ENCODE measurements at regions not wholly inside any gene's neighbourhood (a gene's known extent, or its start where the extent isn't known, plus 50 kb on each side); places are given as distances from the start of the nearest gene placed in this dataset.

DNA sequence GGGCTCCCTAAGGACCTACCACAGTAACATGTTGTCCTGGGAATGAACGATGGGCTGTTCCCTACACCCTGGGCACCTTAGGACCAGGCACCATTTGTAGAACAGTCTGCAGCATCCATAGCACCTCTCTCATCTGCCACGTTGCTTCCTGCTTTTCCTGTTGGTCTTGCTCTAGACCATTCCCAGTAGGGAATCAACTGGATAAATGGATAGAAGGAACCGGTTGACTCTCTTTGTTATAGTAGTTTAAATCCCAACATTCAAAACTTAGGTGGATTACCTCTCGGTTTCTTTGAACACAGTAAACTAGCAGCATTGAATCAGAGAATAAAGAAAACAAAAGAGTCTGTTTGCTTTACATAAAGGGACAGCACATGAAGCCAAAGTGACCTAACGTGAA lies 159.1 kb downstream of the HS3ST3B1 start:
- TF ChIP-seq, protein P1, sequence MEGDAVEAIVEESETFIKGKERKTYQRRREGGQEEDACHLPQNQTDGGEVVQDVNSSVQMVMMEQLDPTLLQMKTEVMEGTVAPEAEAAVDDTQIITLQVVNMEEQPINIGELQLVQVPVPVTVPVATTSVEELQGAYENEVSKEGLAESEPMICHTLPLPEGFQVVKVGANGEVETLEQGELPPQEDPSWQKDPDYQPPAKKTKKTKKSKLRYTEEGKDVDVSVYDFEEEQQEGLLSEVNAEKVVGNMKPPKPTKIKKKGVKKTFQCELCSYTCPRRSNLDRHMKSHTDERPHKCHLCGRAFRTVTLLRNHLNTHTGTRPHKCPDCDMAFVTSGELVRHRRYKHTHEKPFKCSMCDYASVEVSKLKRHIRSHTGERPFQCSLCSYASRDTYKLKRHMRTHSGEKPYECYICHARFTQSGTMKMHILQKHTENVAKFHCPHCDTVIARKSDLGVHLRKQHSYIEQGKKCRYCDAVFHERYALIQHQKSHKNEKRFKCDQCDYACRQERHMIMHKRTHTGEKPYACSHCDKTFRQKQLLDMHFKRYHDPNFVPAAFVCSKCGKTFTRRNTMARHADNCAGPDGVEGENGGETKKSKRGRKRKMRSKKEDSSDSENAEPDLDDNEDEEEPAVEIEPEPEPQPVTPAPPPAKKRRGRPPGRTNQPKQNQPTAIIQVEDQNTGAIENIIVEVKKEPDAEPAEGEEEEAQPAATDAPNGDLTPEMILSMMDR (IDR thresholded peaks at IDR 0.05; ENCODE audit: low read depth, low read length) = no peak
- TF ChIP-seq POLR2A (IDR thresholded peaks at IDR 0.05; ENCODE audit: extremely low read depth, insufficient read length) = no peak
- TF ChIP-seq MYC (IDR thresholded peaks at IDR 0.05; ENCODE audit: low read depth, low read length) = no peak

All from NB4 (cell line).